GM21367 (cell line): ENCODE measurements at regions not wholly inside any gene's neighbourhood (a gene's known extent, or its start where the extent isn't known, plus 50 kb on each side); places are given as distances from the start of the nearest gene placed in this dataset.
A peak's percentile ranks its signal among the peaks of the same experiment; 100 is the strongest.

Source experiments
- ATAC-seq: cut with Tn5 transposase; IDR thresholded peaks from one replicate; pipeline ENCODE4 v1.9.1; 2021; ENCODE audit not compliant: unreplicated experiment

DNA sequence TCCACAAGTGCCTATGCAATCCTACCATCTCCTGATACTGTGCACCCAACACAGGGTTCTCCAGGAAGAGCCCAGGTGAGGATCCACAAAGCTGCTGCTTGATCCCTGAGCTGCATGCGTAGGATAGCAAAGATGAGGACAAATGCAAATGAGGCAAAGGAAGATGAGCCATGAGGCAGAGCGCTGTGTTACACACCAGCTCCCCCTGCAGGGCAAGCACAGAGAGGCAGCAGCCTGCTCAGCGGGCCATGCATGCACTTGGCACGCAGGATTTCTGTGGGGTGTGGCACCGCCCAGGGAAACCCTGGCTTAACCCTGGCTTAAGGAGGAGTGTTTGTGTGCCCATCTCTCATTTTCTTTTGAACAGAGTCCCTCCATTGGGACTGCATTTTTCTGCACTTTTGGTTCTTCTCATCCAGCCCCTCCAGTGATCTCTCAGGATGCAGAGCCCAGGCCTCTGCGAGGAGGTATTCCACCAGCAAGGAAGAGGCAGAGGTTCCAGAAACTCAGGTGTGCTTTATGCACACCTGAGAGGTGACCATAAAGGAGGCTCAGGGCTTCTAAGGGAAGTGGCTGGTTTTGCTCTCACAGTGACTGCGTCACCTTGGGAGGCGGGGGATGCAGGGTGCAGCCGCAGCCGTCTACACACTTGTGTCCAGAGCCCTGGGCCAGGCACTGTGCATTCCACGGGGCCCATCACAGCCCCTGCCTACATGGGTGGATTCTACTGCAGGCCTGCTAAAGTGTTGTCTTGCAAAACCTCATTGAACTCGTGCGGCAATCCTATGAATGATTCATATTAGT lies 973.3 kb upstream of the TMEM132C start:
- peak; percentile 64 for ATAC-seq

DNA sequence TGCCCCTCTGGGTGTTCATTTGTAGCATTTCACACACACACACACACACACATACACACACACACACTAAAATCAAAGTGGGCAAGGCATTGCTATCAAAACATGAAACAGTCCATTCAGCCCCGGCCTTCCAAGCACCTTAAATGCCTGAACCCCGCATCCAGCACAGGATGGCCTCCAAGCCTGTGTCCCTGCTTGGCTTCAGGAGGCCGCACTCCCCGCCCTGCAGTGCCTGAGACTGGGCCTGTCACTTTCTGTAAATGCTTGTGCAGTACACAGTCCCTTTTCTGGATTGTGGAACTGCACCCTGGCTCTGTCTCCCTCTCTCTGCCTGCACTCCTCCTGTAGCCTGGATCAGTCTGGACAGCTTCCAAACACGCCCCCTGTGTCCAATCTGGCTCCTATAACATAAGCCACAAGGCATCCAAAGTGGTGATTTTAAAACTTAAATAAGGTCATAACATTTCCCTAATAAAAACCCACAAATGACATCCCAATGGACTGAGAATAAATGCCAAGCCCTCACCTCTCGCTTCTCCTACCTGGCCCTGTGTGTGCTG lies 972.2 kb upstream of the TMEM132C start:
- no peak for ATAC-seq

DNA sequence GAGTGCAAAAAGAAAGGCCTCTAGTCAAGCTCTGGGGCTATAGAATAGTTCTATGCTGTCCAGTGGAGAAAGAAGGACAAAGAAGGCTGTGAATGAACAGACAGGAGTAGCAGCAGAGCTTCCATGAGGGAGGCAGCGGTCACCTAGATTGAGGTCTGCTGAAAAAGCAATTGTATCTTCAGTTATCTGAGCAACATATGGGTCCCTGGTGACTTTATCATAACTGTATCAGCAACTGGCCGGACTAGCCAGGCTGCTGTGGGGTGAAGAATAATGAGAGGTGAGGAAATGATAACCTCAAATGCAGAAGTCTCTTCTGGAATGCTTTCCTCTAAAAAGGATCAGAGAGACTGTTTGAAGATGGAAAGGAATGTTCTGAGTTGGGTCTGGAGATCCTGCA lies 971.3 kb upstream of the TMEM132C start:
- ATAC-seq, result no peak

DNA sequence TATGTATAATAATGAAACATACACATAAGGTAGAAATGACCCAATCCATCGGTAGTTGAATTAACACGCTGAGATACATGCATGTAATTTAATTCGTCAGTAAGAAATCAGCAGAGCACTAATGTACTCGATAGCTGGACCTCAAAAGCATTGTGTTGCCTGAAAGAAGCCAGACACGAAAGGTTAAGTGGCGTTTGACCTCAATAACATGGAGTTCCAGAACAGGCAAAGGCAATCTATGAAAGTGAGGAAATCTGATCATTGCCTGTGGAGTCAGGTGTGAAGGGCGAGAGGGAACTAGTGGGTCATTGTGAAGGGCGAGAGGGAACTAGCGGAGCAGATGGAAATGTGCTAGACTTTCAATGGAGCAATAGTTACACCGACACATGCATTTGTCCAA lies 970.4 kb upstream of the TMEM132C start:
- no peak for ATAC-seq

DNA sequence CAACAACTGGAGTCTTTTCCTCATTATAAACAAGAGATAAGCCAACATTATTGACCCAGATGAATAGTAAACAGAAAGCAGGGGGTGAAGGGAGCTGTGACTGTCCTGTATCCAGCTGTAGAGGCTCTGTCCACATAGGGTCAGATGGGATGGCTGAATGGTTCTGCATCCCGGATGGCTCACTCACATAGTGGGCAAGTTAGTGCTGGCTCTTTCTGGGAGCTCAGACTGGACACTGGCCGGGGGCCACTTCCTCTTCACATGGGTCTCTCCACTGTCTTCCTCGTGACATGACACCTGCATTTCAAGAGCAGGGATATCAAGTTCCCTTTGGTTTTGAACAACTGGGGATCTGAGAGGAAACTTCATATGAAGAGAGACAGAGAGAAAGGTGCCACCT lies 969.6 kb upstream of the TMEM132C start:
- ATAC-seq, result no peak

DNA sequence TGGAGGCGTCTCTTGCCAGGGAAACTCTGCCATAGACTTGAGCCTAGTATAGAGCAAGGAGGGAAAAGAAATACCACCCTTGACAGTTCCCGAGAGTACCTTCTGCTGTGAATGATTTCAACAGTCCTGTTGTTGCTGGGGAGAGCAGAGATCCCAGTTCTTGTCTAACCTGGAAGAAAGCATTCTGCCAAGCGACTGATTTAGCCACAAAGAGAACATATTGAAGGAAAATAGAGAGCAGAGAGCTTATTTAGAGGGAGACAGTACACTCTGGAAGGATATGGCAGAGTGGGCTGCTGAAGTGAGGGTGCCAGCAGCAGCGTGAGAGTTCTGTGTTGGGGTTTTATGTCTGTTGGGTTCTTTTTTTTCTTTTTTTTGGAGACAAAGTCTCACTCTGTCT lies 966.9 kb upstream of the TMEM132C start:
- ATAC-seq, result no peak

DNA sequence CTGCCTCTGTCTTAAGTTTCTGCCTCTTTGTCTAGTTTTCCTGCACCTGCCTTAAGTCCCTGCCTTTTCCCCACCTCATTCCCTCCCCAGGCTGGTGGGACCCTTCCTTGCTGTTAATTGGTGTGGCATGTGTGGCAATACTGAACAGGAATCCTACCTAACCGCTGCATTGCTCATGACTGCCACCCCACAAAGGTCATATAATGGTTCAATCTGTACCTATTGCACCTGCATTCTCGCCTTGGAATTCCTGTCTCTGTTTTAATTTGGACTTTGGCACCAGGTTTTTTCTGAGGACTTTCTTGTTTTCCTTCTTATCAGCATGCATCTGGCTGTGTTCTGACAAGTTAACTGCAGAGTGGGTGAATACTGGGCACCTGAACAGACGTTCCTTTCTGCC lies 966.2 kb upstream of the TMEM132C start:
- ATAC-seq, result no peak

DNA sequence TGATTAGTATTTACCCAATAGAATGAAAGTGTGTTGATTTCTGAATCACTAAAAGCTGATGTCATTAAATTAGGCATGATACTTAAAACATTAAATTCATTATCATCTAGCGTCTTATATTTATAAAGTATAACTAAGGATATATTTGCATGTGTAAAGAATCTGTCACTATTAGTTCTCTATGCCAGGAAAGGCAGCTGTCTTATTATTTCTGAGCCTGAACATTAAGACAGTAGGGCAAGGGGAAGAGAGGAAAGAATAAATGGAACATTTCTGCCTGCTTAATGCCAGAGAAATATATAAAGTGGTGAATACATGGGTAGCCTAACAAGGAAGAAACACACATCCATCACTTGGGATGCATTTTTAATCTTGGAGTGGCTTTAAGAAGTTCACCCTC lies 965.1 kb upstream of the TMEM132C start:
- no peak for ATAC-seq

DNA sequence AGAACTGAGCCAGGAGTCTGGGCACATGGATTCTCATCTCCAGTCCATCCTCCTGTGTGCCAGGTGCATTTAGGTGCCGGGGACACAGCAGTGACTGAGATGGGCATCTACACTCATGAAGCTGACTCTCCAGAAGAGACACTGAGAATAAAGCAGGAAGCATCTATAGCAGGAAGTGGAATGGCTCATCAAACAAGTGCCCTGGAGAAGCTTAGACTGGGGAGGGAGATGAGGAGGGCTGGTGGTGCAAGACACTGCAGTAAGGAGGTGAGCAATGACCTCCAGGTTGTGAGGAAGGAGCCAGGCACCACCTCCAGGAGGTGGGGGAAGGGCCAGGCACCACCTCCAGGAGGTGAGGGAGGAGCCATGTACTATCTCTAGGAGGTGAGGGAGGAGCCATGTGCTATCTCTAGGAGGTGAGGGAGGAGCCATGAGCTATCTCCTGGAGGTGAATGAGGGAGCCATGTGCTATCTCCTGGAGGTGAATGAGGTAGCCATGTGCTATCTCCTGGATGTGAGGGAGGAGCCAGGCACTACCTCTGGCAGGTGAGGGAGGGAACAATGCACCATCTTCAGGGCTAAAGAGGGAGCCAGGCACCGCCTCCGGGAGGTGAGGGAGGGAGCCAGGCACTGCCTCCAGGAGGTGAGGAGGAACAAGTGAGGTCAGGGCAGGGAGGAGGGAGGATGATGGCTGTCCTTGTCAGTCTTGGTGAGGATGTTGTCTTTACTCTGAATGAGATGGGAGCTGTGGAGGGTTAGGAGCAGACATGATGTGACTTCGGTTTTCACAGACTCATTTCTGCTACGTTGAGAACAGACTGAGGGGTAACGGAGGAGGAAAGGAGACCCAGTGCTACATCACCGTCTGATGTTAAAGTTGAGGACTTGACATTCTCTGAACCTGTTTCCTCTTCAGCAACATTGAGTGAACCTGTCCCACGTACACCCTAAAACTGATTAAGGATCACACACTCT lies 961.9 kb upstream of the TMEM132C start:
- ATAC-seq, result no peak

DNA sequence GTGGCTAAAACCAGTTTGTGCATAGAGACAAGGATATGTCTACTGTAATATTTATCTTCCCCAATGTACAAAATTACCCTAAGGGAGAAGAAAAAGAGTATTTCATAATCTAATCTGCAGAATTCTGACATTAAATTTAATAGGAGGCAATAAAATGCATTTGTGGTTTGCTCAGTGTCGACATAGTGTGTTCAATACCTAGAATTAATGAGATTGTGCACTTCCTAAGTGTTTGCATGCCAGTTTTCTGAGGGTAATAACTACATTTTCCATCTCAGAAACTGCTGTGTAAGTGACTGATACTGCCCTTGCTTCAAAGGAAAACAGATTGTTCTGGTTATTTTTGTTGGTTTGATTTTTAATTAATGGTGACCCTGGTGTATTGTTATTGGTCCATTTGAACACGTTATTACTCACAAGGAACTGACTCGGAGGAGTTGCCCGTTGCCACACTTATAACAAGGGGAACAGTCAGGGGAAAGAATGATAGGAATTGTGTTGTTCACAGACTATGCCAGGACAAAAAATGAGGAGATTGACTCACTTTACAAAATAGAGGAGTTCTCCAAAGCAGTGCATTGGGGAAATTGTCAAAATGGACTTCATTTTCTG lies 960.3 kb upstream of the TMEM132C start:
- no peak for ATAC-seq

DNA sequence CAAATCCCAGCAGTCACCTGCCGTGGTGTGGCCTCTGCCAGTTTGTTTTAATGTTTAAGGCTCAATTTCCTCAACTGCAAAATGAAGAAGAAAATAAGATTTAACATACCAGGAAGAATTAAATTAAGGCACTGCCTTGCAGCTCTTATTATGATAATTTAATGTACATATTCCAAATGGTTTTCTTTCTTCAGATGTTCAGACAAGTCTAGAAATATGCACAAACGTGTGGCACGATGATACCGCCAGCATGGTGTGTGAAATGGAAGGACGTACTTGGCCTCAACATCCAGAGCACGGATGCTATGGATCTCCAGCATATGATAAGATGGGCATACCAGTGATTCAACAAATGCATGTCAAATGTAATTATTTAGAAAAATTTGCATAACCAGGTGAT lies 959.4 kb upstream of the TMEM132C start:
- no peak for ATAC-seq

DNA sequence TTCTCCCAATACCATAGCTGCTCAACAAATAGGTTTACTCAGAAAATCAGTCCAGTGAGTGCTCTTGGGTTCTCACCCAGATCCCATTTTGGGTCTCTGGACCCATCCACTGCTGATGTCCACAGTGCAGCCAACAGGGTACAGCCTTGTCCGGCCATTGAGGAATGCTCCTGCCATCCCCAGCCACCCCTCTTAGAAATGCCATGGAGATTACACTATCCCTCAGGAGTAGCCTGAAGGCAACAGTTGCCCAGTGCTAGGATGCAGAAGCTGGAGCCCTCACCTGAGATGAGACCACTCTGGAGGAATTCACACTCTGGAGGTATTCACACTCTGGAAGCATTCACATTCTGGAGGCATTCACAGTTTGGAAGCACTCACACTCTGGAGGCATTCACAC lies 958.8 kb upstream of the TMEM132C start:
- ATAC-seq, result no peak

DNA sequence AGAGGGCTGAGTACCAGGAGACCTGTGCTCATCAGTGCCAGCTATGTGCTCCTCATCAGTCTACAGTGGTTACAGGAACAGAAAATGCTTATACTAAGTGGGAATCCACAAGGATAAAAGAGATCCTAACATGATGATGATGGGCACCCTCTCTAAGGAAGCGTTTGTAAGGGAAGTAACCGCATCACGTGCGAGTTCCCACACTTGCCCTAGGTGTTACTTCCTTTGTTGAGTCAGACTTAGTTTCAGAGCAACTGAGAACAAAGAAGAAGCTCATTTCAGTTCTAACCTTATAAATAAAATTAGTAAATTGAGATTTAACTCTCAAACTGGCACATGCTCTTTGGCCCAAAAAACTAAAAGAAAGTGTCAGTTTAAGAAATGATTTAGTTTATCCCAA lies 956.4 kb upstream of the TMEM132C start:
- ATAC-seq, result no peak

DNA sequence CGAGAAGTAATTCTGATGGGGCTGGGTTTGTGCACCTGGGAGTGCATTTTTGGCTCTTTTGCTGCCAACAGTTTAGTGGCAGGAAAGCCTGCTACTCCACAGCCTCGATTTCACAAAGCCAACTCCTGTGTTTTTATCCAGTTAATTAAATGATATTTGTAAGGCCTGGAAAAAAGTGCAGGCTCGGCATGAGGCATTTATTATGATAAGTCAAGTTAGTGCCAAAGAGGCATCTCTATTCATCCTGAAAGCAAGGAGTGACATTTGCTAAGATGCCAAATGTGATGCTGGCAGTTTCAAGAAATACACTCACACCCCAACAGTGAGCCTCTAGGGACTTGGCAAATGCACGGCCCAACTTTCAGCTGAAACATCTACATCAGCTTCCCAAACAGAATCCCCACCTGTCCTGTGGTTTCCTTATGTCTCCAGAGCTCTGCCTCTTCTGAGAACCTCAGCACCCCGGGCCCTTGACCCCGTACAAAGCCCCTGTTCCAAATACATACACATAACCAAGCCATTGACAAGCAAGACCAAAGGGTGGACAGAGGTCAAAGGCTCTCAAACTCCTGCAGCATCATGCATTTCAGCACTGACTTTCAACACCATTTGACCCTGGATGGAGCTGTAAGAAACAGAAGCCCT lies 955.1 kb upstream of the TMEM132C start:
- ATAC-seq, result no peak

DNA sequence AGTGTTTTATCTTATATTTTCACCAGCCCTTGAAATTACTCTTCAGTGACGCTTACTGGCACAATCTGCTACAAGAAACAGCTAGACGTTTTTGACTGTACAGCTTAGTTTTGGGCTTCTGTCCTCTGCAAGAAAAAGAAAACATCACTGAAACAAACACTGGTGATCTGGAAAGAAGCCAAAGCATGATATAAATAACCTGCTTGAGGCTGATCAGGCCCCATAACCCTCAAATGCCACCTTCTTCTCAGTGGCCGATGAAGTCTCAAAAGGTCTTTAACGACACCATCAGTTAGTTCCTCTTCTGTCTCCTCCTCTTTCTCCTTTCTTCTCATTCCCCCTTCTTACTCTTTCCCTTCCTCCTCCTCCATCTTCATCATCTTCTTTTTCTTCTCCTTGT lies 942.3 kb upstream of the TMEM132C start:
- no peak for ATAC-seq

DNA sequence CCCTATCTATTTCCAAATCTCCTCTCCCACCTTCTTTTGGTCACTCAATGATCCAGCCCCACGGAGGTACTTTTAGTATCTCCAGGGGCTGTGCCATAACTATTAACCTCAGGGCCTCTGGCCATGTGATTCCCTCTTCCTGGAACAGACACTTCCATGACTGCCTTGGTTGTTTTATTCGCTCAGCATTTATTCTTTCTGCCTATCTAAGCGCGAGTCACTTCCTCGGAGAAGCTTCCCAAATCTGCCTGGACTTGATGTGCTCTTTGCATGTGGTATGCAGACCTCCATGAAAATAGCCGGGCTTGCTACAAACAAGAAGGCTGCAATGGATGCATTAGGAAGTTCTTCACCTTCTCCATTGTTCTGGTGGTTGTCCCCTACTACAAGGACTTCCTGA lies 939.0 kb upstream of the TMEM132C start:
- no peak for ATAC-seq

DNA sequence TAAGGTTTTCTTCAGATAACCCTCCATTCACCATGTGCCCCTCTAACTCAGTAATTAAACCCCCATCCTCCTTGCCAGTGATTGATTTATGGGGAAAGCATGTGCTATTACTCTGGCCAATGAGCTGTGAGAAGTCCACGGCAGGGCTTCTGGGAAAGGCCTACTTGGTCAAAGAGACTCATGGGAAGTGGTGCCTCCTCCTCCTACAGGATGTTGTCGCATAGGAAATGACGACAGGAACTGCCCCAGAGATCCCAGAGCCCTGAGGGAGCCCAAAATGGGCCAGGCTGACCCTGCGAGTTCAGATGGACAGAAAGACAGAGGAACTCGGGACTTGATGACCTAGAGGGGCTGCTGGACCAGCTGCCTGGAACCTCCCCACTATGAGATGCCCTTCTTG lies 938.1 kb upstream of the TMEM132C start:
- no peak for ATAC-seq

DNA sequence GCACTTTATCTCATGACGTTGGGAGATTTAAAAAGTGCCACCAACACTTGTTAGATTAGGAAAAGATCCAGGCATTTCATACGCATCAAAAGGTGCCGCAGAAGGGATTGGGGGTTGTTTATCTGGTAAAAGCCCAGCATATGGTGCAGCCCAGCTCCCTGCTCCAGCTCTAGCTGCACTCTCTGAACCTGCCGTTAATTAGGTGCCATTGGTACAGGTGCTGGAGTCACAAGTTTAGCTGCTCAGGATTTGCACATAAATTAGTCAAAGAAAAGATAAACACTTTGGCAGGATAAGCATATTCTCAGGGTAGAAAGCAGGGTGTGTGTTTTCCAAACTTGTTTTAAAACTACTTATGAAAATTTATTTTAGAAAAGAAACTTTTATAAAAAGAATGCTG lies 932.6 kb upstream of the TMEM132C start:
- no peak for ATAC-seq

DNA sequence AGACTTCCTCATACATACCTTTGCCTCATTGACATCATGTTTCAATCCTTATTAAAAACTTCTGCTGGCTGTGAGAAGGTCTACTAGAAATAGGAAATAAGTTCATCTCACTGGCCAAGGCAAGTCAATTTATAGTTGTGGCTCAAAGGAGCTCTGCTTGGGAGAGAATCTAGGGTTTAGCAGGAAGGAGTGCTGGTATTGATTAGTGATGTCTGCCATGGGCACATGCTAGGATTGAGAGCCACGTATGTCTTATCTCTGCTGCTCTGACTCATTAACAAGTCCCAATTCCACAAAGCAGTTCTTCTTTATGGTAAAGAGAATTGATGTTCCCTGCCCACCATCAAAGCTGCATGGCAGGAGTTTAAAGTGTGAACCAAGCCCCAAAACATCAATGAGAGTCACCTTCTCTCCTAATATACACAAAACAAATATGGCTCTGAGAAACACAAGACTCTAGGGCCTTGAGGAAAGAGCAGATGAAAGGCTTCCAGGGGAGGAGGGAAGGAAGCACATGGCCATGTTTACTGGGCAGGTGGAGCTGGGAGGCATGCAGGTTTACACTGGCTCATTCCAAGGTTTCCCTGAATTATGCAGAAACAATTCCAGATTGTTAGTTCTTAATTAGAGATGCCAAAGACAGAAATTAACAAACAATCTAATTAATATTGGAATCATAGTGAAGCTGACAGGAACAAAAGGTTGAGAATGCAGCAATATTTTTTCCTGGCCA lies 931.9 kb upstream of the TMEM132C start:
- no peak for ATAC-seq

DNA sequence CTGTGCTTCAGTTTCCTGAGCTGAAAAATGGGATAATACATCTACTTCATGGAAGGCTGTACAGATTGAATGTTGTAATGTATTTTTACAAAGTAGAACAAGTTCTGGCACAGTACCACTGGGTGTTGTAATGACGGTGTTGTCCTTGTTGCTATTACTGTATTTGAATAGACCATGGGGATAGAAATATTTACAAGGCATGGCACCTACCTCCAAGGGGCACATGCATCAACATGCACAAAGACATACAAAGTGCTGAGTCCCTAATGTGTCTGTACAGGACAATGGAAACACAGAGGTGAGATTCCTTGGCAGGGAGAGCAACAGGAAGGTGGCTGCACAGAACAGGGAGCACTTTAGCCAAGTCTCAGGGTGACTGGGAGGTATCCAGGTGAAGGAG lies 930.6 kb upstream of the TMEM132C start:
- no peak for ATAC-seq
